Neural cell (in vitro differentiated cells): ENCODE measurements at regions not wholly inside any gene's neighbourhood (a gene's known extent, or its start where the extent isn't known, plus 50 kb on each side); places are given as distances from the start of the nearest gene placed in this dataset.
"Not testable (repeated sequence)": the region's sequence is repeated elsewhere in the genome, so short reads cannot be mapped to it uniquely, and the experiment has no call there.

Source experiments
- H2AFZ ChIP-seq: fragments of 200-600, 300-800 bp; sonication (generic), shearing (Covaris generic); 2 replicates; pipeline ENCODE4 v1.6.0; 2014; ENCODE audit warnings: low read depth, mild to moderate bottlenecking, antibody characterized with exemption, low read length, moderate library complexity
- H3F3A ChIP-seq: fragments of 200-600 bp; shearing (Covaris generic); 2 replicates; pipeline ENCODE4 v1.6.1; 2016; ENCODE audit warnings: mild to moderate bottlenecking, moderate library complexity, mixed read lengths, antibody characterized with exemption, low read length; ENCODE audit not compliant: insufficient read depth, poor library complexity, severe bottlenecking
- H3K27ac ChIP-seq: fragments of 200-600, 300-800 bp; sonication (generic), shearing (Covaris generic); 2 replicates; pipeline ENCODE4 v1.5.1; 2014; ENCODE audit warnings: mild to moderate bottlenecking, low read length, moderate library complexity
- H3K27me3 ChIP-seq: fragments of 300-800, 200-600 bp; sonication (generic), shearing (Covaris generic); 2 replicates; pipeline ENCODE4 v1.6.0; 2014; ENCODE audit warnings: mild to moderate bottlenecking, low read depth, low read length, moderate library complexity; ENCODE audit not compliant: insufficient read depth
- H3K36me3 ChIP-seq: fragments of 300-800, 200-600 bp; sonication (generic), shearing (Covaris generic); 2 replicates; pipeline ENCODE4 v1.5.1; 2014; ENCODE audit warnings: mild to moderate bottlenecking, antibody characterized with exemption, low read length, moderate library complexity; ENCODE audit not compliant: insufficient read depth
- H3K4me2 ChIP-seq: fragments of 300-800, 200-600 bp; sonication (generic), shearing (Covaris generic); 2 replicates; pipeline ENCODE4 v1.6.0; 2014; ENCODE audit warnings: mild to moderate bottlenecking, low read length
- H3K4me3 ChIP-seq: fragments of 300-800, 200-600 bp; sonication (generic), shearing (Covaris generic); 2 replicates; pipeline ENCODE4 v1.5.1; 2014; ENCODE audit warnings: mild to moderate bottlenecking, low read length, moderate library complexity
- H3K79me2 ChIP-seq: fragments of 200-600 bp; shearing (Covaris generic); replicated peaks from 2 replicates; pipeline ENCODE4 v1.6.0; 2014; ENCODE audit warnings: mild to moderate bottlenecking, low read length, moderate library complexity; ENCODE audit not compliant: insufficient read depth
- H3K9ac ChIP-seq: fragments of 300-800, 200-600 bp; sonication (generic), shearing (Covaris generic); 2 replicates; pipeline ENCODE4 v1.6.1; 2016; ENCODE audit warnings: mild to moderate bottlenecking, low read length, mixed read lengths
- H3K9me2 ChIP-seq: fragments of 200-600 bp; shearing (Covaris generic); 2 replicates; pipeline ENCODE4 v1.6.1; 2016; ENCODE audit warnings: mild to moderate bottlenecking, low read length, mixed read lengths; ENCODE audit not compliant: insufficient read depth
- H3K9me3 ChIP-seq: fragments of 200-600, 300-800 bp; sonication (generic), shearing (Covaris generic); 2 replicates; pipeline ENCODE4 v1.6.1; 2016; ENCODE audit warnings: mild to moderate bottlenecking, mixed run types, low read length, moderate library complexity, mixed read lengths
- H4K20me1 ChIP-seq: fragments of 200-600 bp; shearing (Covaris generic); 2 replicates; pipeline ENCODE4 v1.6.1; 2016; ENCODE audit warnings: mild to moderate bottlenecking, mixed run types; ENCODE audit not compliant: insufficient read depth
- EP300 ChIP-seq: fragments of 450-650 bp; conservative IDR thresholded peaks from 2 replicates; pipeline ENCODE4 v1.6.1; 2014; ENCODE audit warnings: antibody characterized with exemption, mild to moderate bottlenecking, moderate library complexity; ENCODE audit not compliant: poor library complexity, severe bottlenecking
- EZH2 ChIP-seq: fragments of 200-600, 300-800 bp; shearing (Covaris generic), sonication (generic); IDR thresholded peaks from 2 replicates; pipeline ENCODE4 v1.6.1; 2014; ENCODE audit warnings: antibody characterized with exemption, low read length, borderline replicate concordance, mild to moderate bottlenecking; ENCODE audit not compliant: insufficient read depth, poor library complexity, severe bottlenecking
- MXI1 ChIP-seq: fragments of 450-650 bp; conservative IDR thresholded peaks from 2 replicates; pipeline ENCODE4 v1.6.1; 2014; ENCODE audit warnings: antibody characterized with exemption, mild to moderate bottlenecking; ENCODE audit not compliant: poor library complexity, severe bottlenecking
- POLR2AphosphoS5 ChIP-seq: IDR thresholded peaks from 2 replicates; pipeline ENCODE4 v1.6.1; 2012
- RAD21 ChIP-seq: fragments of 450-650 bp; conservative IDR thresholded peaks from 2 replicates; pipeline ENCODE4 v1.6.1; 2014; ENCODE audit warnings: antibody characterized with exemption, mild to moderate bottlenecking, moderate library complexity
- SMC3 ChIP-seq: fragments of 450-650 bp; conservative IDR thresholded peaks from 2 replicates; pipeline ENCODE4 v1.6.1; 2014; ENCODE audit warnings: antibody characterized with exemption, mild to moderate bottlenecking, moderate library complexity; ENCODE audit not compliant: poor library complexity
- TAF1 ChIP-seq: IDR thresholded peaks from 2 replicates; pipeline ENCODE4 v1.6.1; 2012; ENCODE audit warnings: low read depth
- TF ChIP-seq, protein P1 (sequence below): IDR thresholded peaks from 2 replicates; pipeline ENCODE4 v1.6.1; 2012; ENCODE audit warnings: borderline replicate concordance
- TF ChIP-seq, protein P2 (sequence below): fragments of 450-650 bp; IDR thresholded peaks from 2 replicates; pipeline ENCODE4 v1.5.1; 2014; ENCODE audit warnings: antibody characterized with exemption, mild to moderate bottlenecking, moderate library complexity; ENCODE audit not compliant: poor library complexity, severe bottlenecking

DNA sequence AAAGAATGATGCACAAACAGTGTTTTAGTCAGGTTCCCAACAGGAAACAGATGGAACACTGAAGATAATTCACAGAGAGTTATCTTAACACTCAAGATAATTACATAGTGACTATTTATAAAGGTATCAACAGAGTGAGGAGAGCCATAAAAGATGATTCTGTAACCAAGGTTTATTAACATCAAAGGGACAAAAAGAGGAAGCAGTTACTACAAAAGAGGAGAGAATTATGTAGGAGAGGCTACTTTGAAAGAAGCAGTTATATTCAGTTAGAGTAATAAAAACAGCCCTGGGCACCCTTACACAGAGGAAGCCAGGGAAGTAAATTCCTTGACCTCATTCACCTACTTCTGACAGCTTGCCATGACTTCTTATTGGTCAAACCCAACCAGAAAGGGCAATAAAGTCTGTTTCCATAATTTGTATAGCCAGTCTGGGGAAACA lies 326.5 kb upstream of the SLC39A10 start:
- Histone ChIP-seq H3K36me3 (no peaks in the 10 kb centered on the region), H2AFZ (no peak overlapping the region), H3K9me2 (no peaks in the 10 kb centered on the region), H3K27ac (no peak overlapping the region), H3K4me3 (no peak overlapping the region), H3K9me3 (no peaks in the 10 kb centered on the region), H3K4me2 (no peak overlapping the region), H3K9ac (no peak overlapping the region), H3K27me3 (no peaks in the 10 kb centered on the region), H3F3A (no peaks in the 10 kb centered on the region), H4K20me1 (no peaks in the 10 kb centered on the region), H3K79me2 (no peaks in the 10 kb centered on the region)
- TF ChIP-seq RAD21, result no peak
- no peak for TF ChIP-seq TAF1
- TF ChIP-seq MXI1, result no peak
- TF ChIP-seq EZH2, result no peak
- TF ChIP-seq EP300, result no peak
- TF ChIP-seq SMC3, result no peak
- TF ChIP-seq, protein P1, sequence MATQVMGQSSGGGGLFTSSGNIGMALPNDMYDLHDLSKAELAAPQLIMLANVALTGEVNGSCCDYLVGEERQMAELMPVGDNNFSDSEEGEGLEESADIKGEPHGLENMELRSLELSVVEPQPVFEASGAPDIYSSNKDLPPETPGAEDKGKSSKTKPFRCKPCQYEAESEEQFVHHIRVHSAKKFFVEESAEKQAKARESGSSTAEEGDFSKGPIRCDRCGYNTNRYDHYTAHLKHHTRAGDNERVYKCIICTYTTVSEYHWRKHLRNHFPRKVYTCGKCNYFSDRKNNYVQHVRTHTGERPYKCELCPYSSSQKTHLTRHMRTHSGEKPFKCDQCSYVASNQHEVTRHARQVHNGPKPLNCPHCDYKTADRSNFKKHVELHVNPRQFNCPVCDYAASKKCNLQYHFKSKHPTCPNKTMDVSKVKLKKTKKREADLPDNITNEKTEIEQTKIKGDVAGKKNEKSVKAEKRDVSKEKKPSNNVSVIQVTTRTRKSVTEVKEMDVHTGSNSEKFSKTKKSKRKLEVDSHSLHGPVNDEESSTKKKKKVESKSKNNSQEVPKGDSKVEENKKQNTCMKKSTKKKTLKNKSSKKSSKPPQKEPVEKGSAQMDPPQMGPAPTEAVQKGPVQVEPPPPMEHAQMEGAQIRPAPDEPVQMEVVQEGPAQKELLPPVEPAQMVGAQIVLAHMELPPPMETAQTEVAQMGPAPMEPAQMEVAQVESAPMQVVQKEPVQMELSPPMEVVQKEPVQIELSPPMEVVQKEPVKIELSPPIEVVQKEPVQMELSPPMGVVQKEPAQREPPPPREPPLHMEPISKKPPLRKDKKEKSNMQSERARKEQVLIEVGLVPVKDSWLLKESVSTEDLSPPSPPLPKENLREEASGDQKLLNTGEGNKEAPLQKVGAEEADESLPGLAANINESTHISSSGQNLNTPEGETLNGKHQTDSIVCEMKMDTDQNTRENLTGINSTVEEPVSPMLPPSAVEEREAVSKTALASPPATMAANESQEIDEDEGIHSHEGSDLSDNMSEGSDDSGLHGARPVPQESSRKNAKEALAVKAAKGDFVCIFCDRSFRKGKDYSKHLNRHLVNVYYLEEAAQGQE, result no peak
- TF ChIP-seq, protein P2, sequence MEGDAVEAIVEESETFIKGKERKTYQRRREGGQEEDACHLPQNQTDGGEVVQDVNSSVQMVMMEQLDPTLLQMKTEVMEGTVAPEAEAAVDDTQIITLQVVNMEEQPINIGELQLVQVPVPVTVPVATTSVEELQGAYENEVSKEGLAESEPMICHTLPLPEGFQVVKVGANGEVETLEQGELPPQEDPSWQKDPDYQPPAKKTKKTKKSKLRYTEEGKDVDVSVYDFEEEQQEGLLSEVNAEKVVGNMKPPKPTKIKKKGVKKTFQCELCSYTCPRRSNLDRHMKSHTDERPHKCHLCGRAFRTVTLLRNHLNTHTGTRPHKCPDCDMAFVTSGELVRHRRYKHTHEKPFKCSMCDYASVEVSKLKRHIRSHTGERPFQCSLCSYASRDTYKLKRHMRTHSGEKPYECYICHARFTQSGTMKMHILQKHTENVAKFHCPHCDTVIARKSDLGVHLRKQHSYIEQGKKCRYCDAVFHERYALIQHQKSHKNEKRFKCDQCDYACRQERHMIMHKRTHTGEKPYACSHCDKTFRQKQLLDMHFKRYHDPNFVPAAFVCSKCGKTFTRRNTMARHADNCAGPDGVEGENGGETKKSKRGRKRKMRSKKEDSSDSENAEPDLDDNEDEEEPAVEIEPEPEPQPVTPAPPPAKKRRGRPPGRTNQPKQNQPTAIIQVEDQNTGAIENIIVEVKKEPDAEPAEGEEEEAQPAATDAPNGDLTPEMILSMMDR, result no peak
- TF ChIP-seq POLR2AphosphoS5, result no peak

DNA sequence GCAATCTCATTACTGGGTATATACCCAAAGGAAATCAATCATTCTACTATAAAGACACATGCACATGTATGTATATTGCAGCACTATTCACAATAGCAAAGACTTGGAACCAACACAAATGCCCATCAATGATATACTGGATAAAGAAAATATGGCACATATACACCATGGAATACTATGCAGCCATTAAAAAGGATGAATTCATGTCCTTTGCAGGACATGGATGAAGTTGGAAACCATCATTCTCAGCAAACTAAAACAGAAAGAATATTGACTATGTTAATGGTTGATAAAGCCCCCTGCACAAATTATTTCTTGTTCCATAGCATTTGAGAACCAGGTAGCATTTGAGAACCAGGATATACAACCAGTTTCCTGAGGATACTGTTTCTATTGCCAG lies 327.2 kb upstream of the SLC39A10 start:
- not testable (repeated sequence) for H3K9me2 ChIP-seq, H3K4me3 ChIP-seq, H3K27me3 ChIP-seq, H3K79me2 ChIP-seq, H4K20me1 ChIP-seq, H3K27ac ChIP-seq, H3K36me3 ChIP-seq, H3K4me2 ChIP-seq, H3K9me3 ChIP-seq, H2AFZ ChIP-seq, H3K9ac ChIP-seq, H3F3A ChIP-seq

DNA sequence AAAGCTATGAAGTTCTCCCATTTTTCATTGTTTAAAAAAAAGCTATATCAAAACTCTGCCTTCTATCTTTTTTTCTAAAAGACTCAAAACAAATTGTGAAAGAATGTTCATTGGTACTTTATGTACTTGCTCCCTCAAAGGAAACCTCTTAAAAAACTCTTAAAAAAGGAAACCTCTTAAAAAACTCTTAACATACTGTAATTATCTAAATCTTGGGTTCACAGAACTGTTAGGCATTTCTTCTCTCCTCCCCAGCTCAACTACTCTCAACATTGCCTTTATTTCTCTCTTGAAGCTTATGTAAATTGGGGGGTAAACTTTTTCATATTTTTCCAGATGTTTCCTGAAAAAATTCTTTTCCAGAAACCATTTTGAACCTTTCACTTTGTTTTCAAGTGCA lies 330.5 kb upstream of the SLC39A10 start:
- H3K4me3 ChIP-seq, result no peak overlapping the region

More for the DNA sequence above, 330.5 kb upstream of the SLC39A10 start:
- Histone ChIP-seq H3K27ac (no peak overlapping the region), H2AFZ (no peak overlapping the region), H4K20me1 (no peaks in the 10 kb centered on the region), H3K9ac (no peak overlapping the region), H3K36me3 (no peaks in the 10 kb centered on the region), H3K9me2 (no peaks in the 10 kb centered on the region), H3K4me2 (no peak overlapping the region), H3K79me2 (no peaks in the 10 kb centered on the region), H3F3A (no peaks in the 10 kb centered on the region), H3K9me3 (peaks cover 3% of the 10 kb centered on the region), H3K27me3 (no peaks in the 10 kb centered on the region)
- TF ChIP-seq, protein P1, result no peak
- TF ChIP-seq SMC3 (no peak), POLR2AphosphoS5 (no peak), EZH2 (no peak)
